SK-N-SH (cell line): ENCODE measurements at regions not wholly inside any gene's neighbourhood (a gene's known extent, or its start where the extent isn't known, plus 50 kb on each side); places are given as distances from the start of the nearest gene placed in this dataset.

ENCODE experiments used
- CTCF ChIA-PET: fragments of 300-600, 350-600 bp; formaldehyde crosslinking; extraction: SDS; loops from one replicate; lab custom pipeline; 2021; lab: Yijun Ruan, JAX
- POLR2A ChIA-PET: fragments of 350-600 bp; sonication (Branson Sonifier 250); formaldehyde crosslinking; extraction: SDS; loops from one replicate; lab custom pipeline; 2020; ENCODE audit warnings: antibody characterized with exemption, inconsistent platforms; lab: Yijun Ruan, JAX
- DNase-seq: peaks from one replicate; pipeline ENCODE4 v3.0.0; 2012
- H2AFZ ChIP-seq: fragments of 200-600 bp; sonication (generic); 2 replicates; pipeline ENCODE4 v1.8.1; 2016; ENCODE audit warnings: antibody characterized with exemption, mild to moderate bottlenecking, low read depth
- H3F3A ChIP-seq: fragments of 200-600 bp; sonication (generic); replicated peaks from 2 replicates; pipeline ENCODE3; 2016; ENCODE audit warnings: antibody characterized with exemption, mild to moderate bottlenecking; ENCODE audit not compliant: insufficient read depth
- H3K27ac ChIP-seq, 2 experiments: fragments of 200-500 bp in 1 of 2; fragments of 200-600 bp in 1 of 2; sonication (Bioruptor generic) in 1 of 2; sonication (generic), shearing (Covaris generic) in 1 of 2; 2 replicates each; pipeline versions ENCODE4 v1.5.1 to v1.6.1; 2014 to 2016; ENCODE audit warnings: low read depth in 2 of 2, inconsistent platforms in 1 of 2, low read length in 1 of 2, mild to moderate bottlenecking in 1 of 2, mixed read lengths in 1 of 2
- H3K27me3 ChIP-seq: fragments of 200-600 bp; sonication (generic), shearing (Covaris generic); 2 replicates; pipeline ENCODE4 v1.6.1; 2016; ENCODE audit warnings: mixed run types; ENCODE audit not compliant: insufficient read depth
- H3K36me3 ChIP-seq, 2 experiments: fragments of 200-500 bp in 1 of 2; fragments of 200-600 bp in 1 of 2; sonication (Bioruptor generic) in 1 of 2; sonication (generic) in 1 of 2; replicated peaks in 1 of 2; 2 replicates each; pipeline versions ENCODE3 to v1.5.1; 2014 to 2016; ENCODE audit warnings: low read length in 1 of 2, mild to moderate bottlenecking in 1 of 2; ENCODE audit not compliant: insufficient read depth in 2 of 2, control insufficient read depth in 1 of 2
- H3K4me1 ChIP-seq, 2 experiments: fragments of 200-500 bp in 1 of 2; fragments of 200-600 bp in 1 of 2; sonication (Bioruptor generic) in 1 of 2; sonication (generic), shearing (Covaris generic) in 1 of 2; 2 replicates each; pipeline versions ENCODE4 v1.5.1 to v1.6.1; 2014 to 2016; ENCODE audit warnings: low read depth in 1 of 2, low read length in 1 of 2, mixed run types in 1 of 2; ENCODE audit not compliant: insufficient read depth in 2 of 2, control insufficient read depth in 1 of 2
- H3K4me2 ChIP-seq: fragments of 200-600 bp; sonication (generic), shearing (Covaris generic); 2 replicates; pipeline ENCODE4 v1.6.1; 2017; ENCODE audit warnings: mixed run types
- H3K4me3 ChIP-seq, 2 experiments: fragments of 200-500 bp in 1 of 2; fragments of 200-600 bp in 1 of 2; sonication (Bioruptor generic) in 1 of 2; sonication (generic), shearing (Covaris generic) in 1 of 2; 2 replicates each; pipeline versions ENCODE4 v1.5.1 to v1.8.1; 2014 to 2016; ENCODE audit warnings: low read depth in 2 of 2, inconsistent platforms in 1 of 2, low read length in 1 of 2, mild to moderate bottlenecking in 1 of 2, mixed read lengths in 1 of 2, moderate library complexity in 1 of 2
- H3K79me2 ChIP-seq: fragments of 200-600 bp; sonication (generic); 2 replicates; pipeline ENCODE4 v1.8.1; 2017; ENCODE audit warnings: mild to moderate bottlenecking; ENCODE audit not compliant: insufficient read depth
- H3K9ac ChIP-seq: fragments of 200-600 bp; sonication (generic); 2 replicates; pipeline ENCODE4 v1.6.1; 2017; ENCODE audit warnings: mixed run types
- H3K9me2 ChIP-seq: fragments of 200-600 bp; sonication (generic); 2 replicates; pipeline ENCODE4 v1.6.1; 2017; ENCODE audit warnings: mixed run types
- H3K9me3 ChIP-seq: fragments of 200-600 bp; sonication (generic); 2 replicates; pipeline ENCODE4 v1.6.1; 2017; ENCODE audit warnings: mixed run types, mild to moderate bottlenecking, moderate library complexity
- H4K20me1 ChIP-seq: fragments of 200-600 bp; sonication (generic); 2 replicates; pipeline ENCODE4 v1.6.1; 2017; ENCODE audit warnings: mild to moderate bottlenecking, mixed run types; ENCODE audit not compliant: insufficient read depth
- ELF1 ChIP-seq: IDR thresholded peaks from 2 replicates; pipeline ENCODE4 v1.4.0; 2012
- FOSL2 ChIP-seq: IDR thresholded peaks from 2 replicates; pipeline ENCODE4 v1.4.0; 2012; ENCODE audit warnings: low read depth, mild to moderate bottlenecking, moderate library complexity, borderline replicate concordance
- FOXM1 ChIP-seq: IDR thresholded peaks from 2 replicates; pipeline ENCODE4 v1.4.0; 2012; ENCODE audit warnings: low read depth, mild to moderate bottlenecking
- GATA2 ChIP-seq: sonication (generic); formaldehyde crosslinking; IDR thresholded peaks from 2 replicates; pipeline ENCODE4 v1.5.0; 2020; ENCODE audit warnings: mild to moderate bottlenecking, missing genetic modification reagents
- IRF3 ChIP-seq: fragments of 150-350 bp; IDR thresholded peaks from 2 replicates; pipeline ENCODE4 v1.6.1; 2016; ENCODE audit warnings: mild to moderate bottlenecking, low read depth, low read length
- JUND ChIP-seq: IDR thresholded peaks from 2 replicates; pipeline ENCODE4 v1.4.0; 2012
- MAX ChIP-seq: IDR thresholded peaks from 2 replicates; pipeline ENCODE4 v1.4.0; 2012; ENCODE audit warnings: low read depth
- MEF2A ChIP-seq: IDR thresholded peaks from 2 replicates; pipeline ENCODE4 v1.4.0; 2012; ENCODE audit warnings: low read depth, borderline replicate concordance
- NFIC ChIP-seq: IDR thresholded peaks from 2 replicates; pipeline ENCODE4 v1.4.0; 2012; ENCODE audit warnings: borderline replicate concordance
- NRF1 ChIP-seq: IDR thresholded peaks from 2 replicates; pipeline ENCODE4 v1.6.1; 2012; ENCODE audit warnings: low read depth, mild to moderate bottlenecking, low read length
- PBX3 ChIP-seq: IDR thresholded peaks from 2 replicates; pipeline ENCODE4; 2012
- RAD21 ChIP-seq: IDR thresholded peaks from 2 replicates; pipeline ENCODE4 v1.6.1; 2012; ENCODE audit warnings: mild to moderate bottlenecking, low read length
- RXRA ChIP-seq: IDR thresholded peaks from 2 replicates; pipeline ENCODE4 v1.4.0; 2012; ENCODE audit warnings: low read depth, mild to moderate bottlenecking, borderline replicate concordance
- SMC3 ChIP-seq: IDR thresholded peaks from 2 replicates; pipeline ENCODE4 v1.6.1; 2012; ENCODE audit warnings: low read depth, low read length, improper control_type of control experiment
- TCF12 ChIP-seq: IDR thresholded peaks from 2 replicates; pipeline ENCODE4 v1.4.0; 2012
- USF2 ChIP-seq: fragments of 150-350 bp; IDR thresholded peaks from 2 replicates; pipeline ENCODE4 v1.6.1; 2017; ENCODE audit warnings: antibody characterized with exemption, low read length, low read depth, borderline replicate concordance
- YY1 ChIP-seq: IDR thresholded peaks from 2 replicates; pipeline ENCODE4 v1.4.0; 2012; ENCODE audit warnings: low read depth, mild to moderate bottlenecking
- WGBS: methylation state at CpG from one replicate; pipeline ENCODE4 v1.1.6; 2017; ENCODE audit warnings: low lambda C conversion rate; 5-methylcytosine and 5-hydroxymethylcytosine counted together

- ChIA-PET CTCF (interaction anchor here (0.8 kb wide), 1 partner anchor 11 kb away, joined by 3 read pairs; no protein-coding TSS in a partner anchor), POLR2A (no interaction called here)
- TF ChIP-seq RXRA, result no peak
- TF ChIP-seq ELF1, result no peak
- TF ChIP-seq FOSL2, result no peak
- no peak for TF ChIP-seq RAD21
- no peak for TF ChIP-seq FOXM1
- no peak for TF ChIP-seq GATA2 (CRISPR knock-in tag)
- no peak for TF ChIP-seq SMC3
- no peak for TF ChIP-seq PBX3
- no peak for TF ChIP-seq NRF1
- TF ChIP-seq NFIC, result no peak
- no peak for TF ChIP-seq MEF2A
- TF ChIP-seq YY1, result no peak
- TF ChIP-seq MAX, result no peak
- TF ChIP-seq JUND, result no peak
- no peak for TF ChIP-seq IRF3
- TF ChIP-seq TCF12, result no peak
- Histone ChIP-seq H3K4me2 (no peak overlapping the region), H3K27me3 (no peaks in the 10 kb centered on the region), H3K9me2 (no peaks in the 10 kb centered on the region), H3K27ac (no peak overlapping the region), H3F3A (peaks cover 7% of the 10 kb centered on the region), H3K79me2 (no peaks in the 10 kb centered on the region), H4K20me1 (no peaks in the 10 kb centered on the region), H3K4me3 (no peak overlapping the region), H3K36me3 (no peaks in the 10 kb centered on the region), H3K4me1 (peaks cover 0 to 14% of the 10 kb centered on the region in 2 experiments; a peak in 2 of 4 replicates), H3K9me3 (no peaks in the 10 kb centered on the region), H3K9ac (no peak overlapping the region), H2AFZ (no peak overlapping the region)
- 48% methylated on average over 3 of the region's 3 CpGs for whole genome bisulfite sequencing
- DNase-seq, result no peak
Observed at GRCh38 chr1:67614511-67614934, 70.5 kb upstream of the GADD45A start.

- no peaks in the 10 kb centered on the region for H3K27me3 ChIP-seq
- ChIA-PET POLR2A (no interaction called here), CTCF (interaction anchor here (0.7 kb wide), 1 partner anchor 218 kb away, joined by 4 read pairs; no protein-coding TSS in a partner anchor)
- no peak overlapping the region for H3K27ac ChIP-seq
- H3K36me3 ChIP-seq, result no peaks in the 10 kb centered on the region
- H2AFZ ChIP-seq, result no peak overlapping the region
- H3K9me3 ChIP-seq, result no peaks in the 10 kb centered on the region
- no peak for DNase-seq
- no peak overlapping the region for H3K9ac ChIP-seq
- H3K4me2 ChIP-seq, result no peak overlapping the region
- no peak for TF ChIP-seq USF2
- H3K9me2 ChIP-seq, result no peaks in the 10 kb centered on the region
- H3K79me2 ChIP-seq, result no peaks in the 10 kb centered on the region
- H3F3A ChIP-seq, result peaks cover 8% of the 10 kb centered on the region
- no peak overlapping the region for H3K4me3 ChIP-seq
- H3K4me1 ChIP-seq, result peaks cover 0 to 5% of the 10 kb centered on the region in 2 experiments; a peak in 2 of 4 replicates
- H4K20me1 ChIP-seq, result no peaks in the 10 kb centered on the region
- 93% methylated on average over 1 of the region's 1 CpG for WGBS
Observed at GRCh38 chr1:67615886-67616285, 69.1 kb upstream of the GADD45A start.
